ENCODE measurements at regions not wholly inside any gene's neighbourhood (a gene's known extent, or its start where the extent isn't known, plus 50 kb on each side); places are given as distances from the start of the nearest gene placed in this dataset.

GRCh38 chr3:31274326-31275024 is 258.2 kb upstream of the STT3B start:
- Mint-ChIP-seq H3K4me3 (ENCODE audit: low read depth) (no peak overlapping the region), H3K36me3 (ENCODE audit: low read depth) (no peaks in the 10 kb centered on the region), H3K9me3 (no peaks in the 10 kb centered on the region), H3K27me3 (ENCODE audit: low read depth) (peaks cover 16% of the 10 kb centered on the region), H3K4me1 (ENCODE audit: low read depth) (peaks cover 4% of the 10 kb centered on the region), H3K27ac (no peak overlapping the region)
- no peak for DNase-seq (ENCODE audit: low spot score)
- intact Hi-C loops (cut with micrococcal nuclease) = no loop called here

GRCh38 chr3:31275038-31275572 is 257.6 kb upstream of the STT3B start:
- Mint-ChIP-seq H3K4me1 (ENCODE audit: low read depth) (peaks cover 4% of the 10 kb centered on the region), H3K27me3 (ENCODE audit: low read depth) (peaks cover 16% of the 10 kb centered on the region), H3K9me3 (no peaks in the 10 kb centered on the region), H3K27ac (no peak overlapping the region), H3K36me3 (ENCODE audit: low read depth) (no peaks in the 10 kb centered on the region), H3K4me3 (ENCODE audit: low read depth) (no peak overlapping the region)
- intact Hi-C loops (cut with micrococcal nuclease) = no loop called here
- DNase-seq (ENCODE audit: low spot score) = no peak

GRCh38 chr3:31275583-31275982 is 257.1 kb upstream of the STT3B start:
- H3K9me3 Mint-ChIP-seq = no peaks in the 10 kb centered on the region
- no peak for DNase-seq (ENCODE audit: low spot score)
- no peak overlapping the region for H3K4me3 Mint-ChIP-seq (ENCODE audit: low read depth)
- H3K4me1 Mint-ChIP-seq (ENCODE audit: low read depth) = peaks cover 4% of the 10 kb centered on the region
- no peaks in the 10 kb centered on the region for H3K36me3 Mint-ChIP-seq (ENCODE audit: low read depth)
- intact Hi-C loops (cut with micrococcal nuclease) = no loop called here
- H3K27ac Mint-ChIP-seq = no peak overlapping the region
- peaks cover 16% of the 10 kb centered on the region for H3K27me3 Mint-ChIP-seq (ENCODE audit: low read depth)

- intact Hi-C loops (cut with micrococcal nuclease) = no loop called here
- Mint-ChIP-seq H3K27me3 (ENCODE audit: low read depth) (peaks cover 9% of the 10 kb centered on the region), H3K4me3 (ENCODE audit: low read depth) (no peak overlapping the region), H3K27ac (no peak overlapping the region), H3K4me1 (ENCODE audit: low read depth) (peaks cover 2% of the 10 kb centered on the region), H3K9me3 (no peaks in the 10 kb centered on the region), H3K36me3 (ENCODE audit: low read depth) (no peaks in the 10 kb centered on the region)
- no peak for DNase-seq (ENCODE audit: low spot score)
These were observed 255.1 kb upstream of the STT3B start for GRCh38 chr3:31277582-31277981.

GRCh38 chr3:31278532-31278931 is 254.2 kb upstream of the STT3B start:
- H3K27me3 Mint-ChIP-seq (ENCODE audit: low read depth) = peaks cover 9% of the 10 kb centered on the region
- H3K36me3 Mint-ChIP-seq (ENCODE audit: low read depth) = no peaks in the 10 kb centered on the region
- H3K27ac Mint-ChIP-seq = no peak overlapping the region
- H3K4me1 Mint-ChIP-seq (ENCODE audit: low read depth) = peaks cover 2% of the 10 kb centered on the region
- no peak overlapping the region for H3K4me3 Mint-ChIP-seq (ENCODE audit: low read depth)
- H3K9me3 Mint-ChIP-seq = no peaks in the 10 kb centered on the region
- no peak for DNase-seq (ENCODE audit: low spot score)
- intact Hi-C loops (cut with micrococcal nuclease) = no loop called here

GRCh38 chr3:31284776-31285175 is 247.9 kb upstream of the STT3B start:
- Mint-ChIP-seq H3K9me3 (no peaks in the 10 kb centered on the region), H3K36me3 (ENCODE audit: low read depth) (no peaks in the 10 kb centered on the region), H3K4me3 (ENCODE audit: low read depth) (no peak overlapping the region), H3K27ac (no peak overlapping the region), H3K27me3 (ENCODE audit: low read depth) (no peaks in the 10 kb centered on the region), H3K4me1 (ENCODE audit: low read depth) (peaks cover 26% of the 10 kb centered on the region)
- no peak for DNase-seq (ENCODE audit: low spot score)
- intact Hi-C loops (cut with micrococcal nuclease) = loop anchor here (5.0 kb wide), 1 partner anchor 72 kb away; no protein-coding TSS in a partner anchor

GRCh38 chr3:31285833-31286486 is 246.8 kb upstream of the STT3B start:
- Mint-ChIP-seq H3K4me3 (ENCODE audit: low read depth) (no peak overlapping the region), H3K27me3 (ENCODE audit: low read depth) (no peaks in the 10 kb centered on the region), H3K9me3 (no peaks in the 10 kb centered on the region), H3K36me3 (ENCODE audit: low read depth) (no peaks in the 10 kb centered on the region), H3K27ac (no peak overlapping the region), H3K4me1 (ENCODE audit: low read depth) (peaks cover 37% of the 10 kb centered on the region)
- intact Hi-C loops (cut with micrococcal nuclease) = loop anchor here (5.0 kb wide), 1 partner anchor 74 kb away; no protein-coding TSS in a partner anchor
- DNase-seq (ENCODE audit: low spot score) = no peak

- H3K27ac Mint-ChIP-seq = no peak overlapping the region
- no peaks in the 10 kb centered on the region for H3K27me3 Mint-ChIP-seq (ENCODE audit: low read depth)
- peaks cover 38% of the 10 kb centered on the region for H3K4me1 Mint-ChIP-seq (ENCODE audit: low read depth)
- DNase-seq (ENCODE audit: low spot score) = no peak
- intact Hi-C loops (cut with micrococcal nuclease) = loop anchor here (2.0 to 5.0 kb wide), 2 partner anchors 35 to 76 kb away; no protein-coding TSS in a partner anchor
- no peaks in the 10 kb centered on the region for H3K9me3 Mint-ChIP-seq
- H3K36me3 Mint-ChIP-seq (ENCODE audit: low read depth) = no peaks in the 10 kb centered on the region
- no peak overlapping the region for H3K4me3 Mint-ChIP-seq (ENCODE audit: low read depth)
These were observed 244.5 kb upstream of the STT3B start for GRCh38 chr3:31288224-31288623.

GRCh38 chr3:31288641-31289100 is 244.1 kb upstream of the STT3B start:
- H3K27ac Mint-ChIP-seq = peak overlapping the region; percentile 43
- peak; percentile 37 for DNase-seq (ENCODE audit: low spot score)
- H3K9me3 Mint-ChIP-seq = no peaks in the 10 kb centered on the region
- peaks cover 38% of the 10 kb centered on the region for H3K4me1 Mint-ChIP-seq (ENCODE audit: low read depth)
- H3K36me3 Mint-ChIP-seq (ENCODE audit: low read depth) = no peaks in the 10 kb centered on the region
- no peaks in the 10 kb centered on the region for H3K27me3 Mint-ChIP-seq (ENCODE audit: low read depth)
- intact Hi-C loops (cut with micrococcal nuclease) = loop anchor here (2.0 to 5.0 kb wide), 2 partner anchors 36 to 76 kb away; no protein-coding TSS in a partner anchor
- H3K4me3 Mint-ChIP-seq (ENCODE audit: low read depth) = peak overlapping the region; percentile 37

- Mint-ChIP-seq H3K36me3 (ENCODE audit: low read depth) (no peaks in the 10 kb centered on the region), H3K4me1 (ENCODE audit: low read depth) (peaks cover 38% of the 10 kb centered on the region), H3K27me3 (ENCODE audit: low read depth) (no peaks in the 10 kb centered on the region), H3K27ac (no peak overlapping the region), H3K9me3 (no peaks in the 10 kb centered on the region), H3K4me3 (ENCODE audit: low read depth) (no peak overlapping the region)
- intact Hi-C loops (cut with micrococcal nuclease) = loop anchor here (2.0 to 5.0 kb wide), 2 partner anchors 37 to 77 kb away; no protein-coding TSS in a partner anchor
- DNase-seq (ENCODE audit: low spot score) = no peak
These were observed 243.1 kb upstream of the STT3B start for GRCh38 chr3:31289584-31289983.

- H3K27ac Mint-ChIP-seq = no peak overlapping the region
- intact Hi-C loops (cut with micrococcal nuclease) = no loop called here
- no peaks in the 10 kb centered on the region for H3K36me3 Mint-ChIP-seq (ENCODE audit: low read depth)
These were observed 242.7 kb upstream of the STT3B start for GRCh38 chr3:31290046-31290445.

GRCh38 chr3:31291818-31292217 is 240.9 kb upstream of the STT3B start:
- no peaks in the 10 kb centered on the region for H3K27me3 Mint-ChIP-seq (ENCODE audit: low read depth)
- intact Hi-C loops (cut with micrococcal nuclease) = no loop called here
- H3K27ac Mint-ChIP-seq = no peak overlapping the region
- H3K4me1 Mint-ChIP-seq (ENCODE audit: low read depth) = peaks cover 40% of the 10 kb centered on the region
- no peaks in the 10 kb centered on the region for H3K9me3 Mint-ChIP-seq
- no peak overlapping the region for H3K4me3 Mint-ChIP-seq (ENCODE audit: low read depth)
- peaks cover 4% of the 10 kb centered on the region for H3K36me3 Mint-ChIP-seq (ENCODE audit: low read depth)
- no peak for DNase-seq (ENCODE audit: low spot score)

More at GRCh38 chr3:31290046-31290445, 242.7 kb upstream of the STT3B start:
- no peaks in the 10 kb centered on the region for H3K9me3 Mint-ChIP-seq
- peaks cover 40% of the 10 kb centered on the region for H3K4me1 Mint-ChIP-seq (ENCODE audit: low read depth)
- no peak for DNase-seq (ENCODE audit: low spot score)
- H3K4me3 Mint-ChIP-seq (ENCODE audit: low read depth) = no peak overlapping the region
- H3K27me3 Mint-ChIP-seq (ENCODE audit: low read depth) = no peaks in the 10 kb centered on the region

Data from activated T-helper 2 cell treated with anti-CD3 and anti-CD28 coated beads, Interferon-gamma antibody, Interleukin-2, Interleukin-4, amounts not matched to agents 10 μg/mL and 5 μg/mL and 100 μg/mL, durations not matched to agents 14 hours and 24 hours and 36 hours (primary cell).